ENCODE measurements at regions not wholly inside any gene's neighbourhood (a gene's known extent, or its start where the extent isn't known, plus 50 kb on each side); places are given as distances from the start of the nearest gene placed in this dataset.
A peak's percentile ranks its signal among the peaks of the same experiment; 100 is the strongest.
"Not testable (repeated sequence)": the region's sequence is repeated elsewhere in the genome, so short reads cannot be mapped to it uniquely, and the experiment has no call there.

DNA sequence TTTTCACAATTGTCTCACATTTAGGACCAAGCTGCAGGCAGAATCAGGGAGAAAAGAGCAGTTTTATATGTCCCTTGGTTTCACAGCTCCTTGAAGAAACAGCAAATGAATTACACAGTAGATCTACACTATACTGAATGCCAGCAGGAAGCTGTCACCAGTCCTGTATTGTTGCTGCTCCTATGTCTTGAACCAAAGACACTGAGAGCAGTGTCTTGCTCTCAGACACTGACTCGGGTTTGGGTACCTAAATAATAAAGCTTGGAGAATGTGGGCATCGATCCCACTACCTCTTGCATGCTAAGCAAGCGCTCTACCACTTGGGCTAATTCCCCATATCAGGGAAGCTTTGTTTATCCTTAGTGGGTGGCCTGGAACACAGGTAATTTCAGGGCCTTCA is 552.7 kb downstream of the PRIM2 start:
- not testable (repeated sequence) for DNase-seq

DNA sequence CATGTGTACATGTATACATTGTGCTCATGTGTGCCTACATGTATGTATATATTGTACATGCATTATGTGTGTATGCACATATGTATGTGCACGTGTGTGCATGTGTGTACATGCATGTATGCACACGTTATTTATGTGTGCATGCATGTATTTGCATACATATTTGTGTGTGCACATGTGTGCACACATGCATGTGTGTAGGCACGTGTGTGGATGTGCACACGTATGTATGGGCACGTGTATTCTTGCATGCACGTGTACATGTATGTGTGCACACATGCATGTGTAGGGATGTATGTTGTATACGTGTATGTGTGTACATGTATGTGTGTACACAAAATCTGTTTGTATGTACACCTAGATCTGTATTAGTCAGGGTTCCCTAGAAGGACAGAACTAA is 556.0 kb downstream of the PRIM2 start:
- DNase-seq, result not testable (repeated sequence)

DNA sequence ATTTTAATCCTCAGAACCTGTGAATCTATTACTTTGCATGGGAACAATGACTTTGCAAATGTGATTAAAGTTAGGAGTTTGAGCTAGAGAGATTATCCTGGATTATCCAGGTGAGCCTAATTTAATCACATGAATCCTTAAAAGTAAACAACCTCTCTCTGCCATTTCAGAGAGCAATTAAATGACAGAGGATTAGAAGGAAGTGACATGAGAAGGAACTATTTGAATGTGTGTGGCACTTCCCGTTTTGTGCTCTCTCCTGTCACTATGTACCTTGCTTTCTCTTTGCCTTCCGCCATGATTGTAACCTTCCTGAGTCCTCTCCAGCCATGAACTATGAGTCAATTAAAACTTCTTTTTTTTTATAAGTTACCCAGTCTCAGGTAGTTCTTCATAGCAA is 559.2 kb downstream of the PRIM2 start:
- not testable (repeated sequence) for DNase-seq

DNA sequence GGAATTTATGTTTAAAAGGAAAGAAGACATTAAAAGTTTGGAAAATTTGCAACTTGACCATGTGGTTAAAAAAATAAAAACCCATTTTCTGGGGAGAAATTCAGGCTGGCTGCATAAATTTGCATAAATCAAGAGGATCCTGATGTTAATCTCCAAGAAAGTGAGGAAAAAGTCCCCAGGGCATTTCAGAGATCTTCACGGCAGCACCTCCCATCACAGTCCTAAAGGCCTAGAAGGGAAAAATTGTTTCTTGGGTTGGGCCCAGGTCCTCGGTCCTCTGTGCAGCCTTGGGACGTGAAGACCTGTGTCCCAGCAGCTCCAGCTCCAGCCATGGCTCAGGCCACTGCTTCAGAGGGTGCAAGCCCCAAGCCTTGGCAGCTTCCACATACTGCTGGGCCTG is 560.3 kb downstream of the PRIM2 start:
- not testable (repeated sequence) for DNase-seq

DNA sequence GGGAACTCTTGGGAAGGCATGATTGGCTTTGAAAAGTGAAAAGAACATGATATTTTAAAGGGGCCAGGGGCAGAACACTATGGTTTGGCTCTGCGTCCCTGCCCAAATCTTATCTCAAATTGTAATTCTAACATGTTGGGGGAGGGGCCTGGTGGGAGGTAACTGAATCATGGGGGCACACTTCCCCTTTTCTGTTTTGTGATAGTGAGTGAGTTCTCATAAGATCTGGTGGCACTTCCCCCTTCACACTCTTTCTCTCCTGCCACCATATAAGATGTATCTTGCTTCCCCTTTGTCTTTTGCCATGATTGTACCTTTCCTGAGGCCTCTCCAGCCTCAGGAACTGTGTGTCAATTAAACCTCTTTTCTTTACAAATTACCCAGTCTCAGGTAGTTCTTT is 561.4 kb downstream of the PRIM2 start:
- not testable (repeated sequence) for DNase-seq

DNA sequence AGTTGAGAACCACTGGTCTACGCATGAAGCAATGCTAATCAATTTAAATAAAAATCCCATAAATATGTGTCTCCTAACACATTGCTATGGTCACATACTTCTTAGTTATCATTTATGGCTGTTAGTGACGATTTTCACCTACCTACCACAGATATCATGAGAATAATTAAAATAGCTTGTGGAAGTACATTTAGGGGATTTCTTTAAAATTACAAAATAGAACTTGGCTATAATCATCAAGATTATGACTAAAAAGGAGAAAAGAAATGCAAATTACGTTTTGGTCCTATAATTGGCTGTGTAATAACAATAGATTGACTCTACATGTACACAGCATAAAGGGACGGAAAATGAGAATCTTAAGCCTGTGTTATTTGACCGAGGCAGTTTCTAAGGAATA is 581.4 kb downstream of the PRIM2 start:
- DNase-seq, result not testable (repeated sequence)

DNA sequence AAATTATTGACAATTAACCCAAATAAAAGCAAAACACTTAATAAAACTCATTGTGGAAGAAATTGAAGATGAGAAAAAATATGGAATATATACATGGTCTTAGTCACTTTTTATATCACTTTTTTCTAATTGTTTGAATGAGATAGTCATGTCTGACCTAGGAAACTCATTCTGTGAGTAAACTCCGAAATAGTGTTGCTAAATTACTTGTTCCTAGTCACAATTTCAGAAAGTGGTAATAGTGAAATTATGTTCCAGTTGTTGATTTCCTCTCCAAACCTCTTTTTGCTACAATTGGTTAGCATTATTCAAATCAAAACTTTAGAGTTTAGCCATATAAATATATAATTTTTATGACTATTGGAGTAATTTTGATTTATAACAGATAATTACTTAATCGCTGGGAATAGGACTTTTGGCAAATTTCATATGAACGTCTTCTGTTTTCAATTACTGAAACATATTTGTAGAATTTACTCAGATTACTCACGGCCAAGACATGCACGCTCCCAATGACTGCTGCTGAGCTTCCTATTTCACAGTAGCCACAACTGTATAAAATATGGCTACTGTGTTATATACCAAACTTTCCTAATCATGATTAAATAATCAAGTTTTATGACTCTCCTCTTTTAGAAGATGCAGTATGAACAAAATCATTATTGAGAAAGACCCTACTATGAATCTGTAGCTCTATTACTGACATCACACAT is 583.4 kb downstream of the PRIM2 start:
- not testable (repeated sequence) for DNase-seq

DNA sequence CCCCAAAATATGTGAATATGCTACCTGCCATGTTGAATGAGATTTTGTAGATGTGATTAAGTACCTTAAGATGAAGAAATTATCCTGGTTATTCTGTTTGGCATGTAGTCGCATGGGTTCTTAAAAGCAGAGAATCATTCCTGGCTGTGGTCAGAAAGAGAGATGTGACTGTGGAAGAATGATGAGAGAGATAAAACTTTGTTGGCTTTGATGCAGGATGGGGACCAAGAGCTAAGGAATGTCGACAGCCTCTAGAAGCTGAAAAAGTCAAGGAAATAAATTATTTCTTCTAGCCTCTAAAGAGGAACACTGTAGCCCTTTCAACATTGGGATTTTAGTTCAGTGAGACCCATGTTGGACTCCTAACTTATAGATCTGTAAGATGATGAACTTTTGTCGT is 584.0 kb downstream of the PRIM2 start:
- not testable (repeated sequence) for DNase-seq

DNA sequence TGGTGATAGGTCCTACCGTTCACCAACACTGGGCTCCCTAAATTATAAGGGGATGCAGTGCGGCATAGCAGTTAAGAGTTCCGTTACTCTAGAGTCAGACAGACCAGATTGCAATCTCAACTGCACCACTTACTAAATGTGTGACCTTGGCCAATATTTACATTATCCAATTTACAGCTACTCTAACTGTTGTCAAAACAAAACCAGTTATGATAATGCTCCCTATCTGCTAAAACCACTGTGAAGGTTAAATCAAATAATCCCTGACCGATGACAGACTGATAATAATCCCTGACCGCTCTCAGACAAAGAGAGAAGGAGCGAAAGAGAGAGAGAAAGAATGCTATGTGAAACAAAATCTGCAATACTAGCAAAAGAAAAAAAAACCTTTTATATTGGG is 586.9 kb downstream of the PRIM2 start:
- DNase-seq, result peak in 1 of 2 experiments; percentile 10

DNA sequence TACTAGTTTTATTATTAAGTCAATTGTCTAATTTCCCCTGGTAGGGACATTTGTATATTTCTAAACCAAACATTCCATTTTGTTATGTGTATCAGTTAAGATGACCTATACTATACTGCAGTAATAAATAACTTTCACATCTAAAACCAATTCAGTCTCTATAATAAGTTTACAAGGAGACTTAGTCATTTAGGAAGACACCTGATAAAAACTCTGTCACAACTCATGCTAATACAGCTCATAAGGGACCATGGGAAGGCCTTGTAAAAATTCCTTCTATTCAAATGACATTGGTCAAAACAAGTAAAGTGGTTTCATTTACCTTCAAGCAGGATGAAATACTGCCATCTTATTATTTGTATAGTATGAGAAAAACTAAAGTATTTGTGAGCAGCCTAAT is 597.9 kb downstream of the PRIM2 start:
- DNase-seq, result not testable (repeated sequence)

DNA sequence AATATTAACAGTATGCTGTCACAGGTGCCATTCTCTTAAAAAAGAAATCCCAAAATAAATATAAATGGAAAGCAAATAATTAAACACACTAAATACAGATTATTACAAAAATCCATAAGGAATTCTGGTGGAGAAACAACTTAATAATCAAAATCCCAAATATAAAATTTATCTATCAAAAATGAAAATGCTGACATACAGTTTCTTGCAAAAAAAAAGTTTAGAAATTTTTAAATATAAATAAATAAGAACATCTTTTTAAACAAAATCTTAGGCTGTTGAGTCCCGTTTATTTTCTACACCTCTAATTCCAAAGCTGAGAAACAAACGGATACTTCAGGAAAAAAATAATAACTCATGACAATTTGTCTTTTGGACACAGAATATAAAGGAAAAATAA is 625.5 kb downstream of the PRIM2 start:
- DNase-seq, result not testable (repeated sequence)

DNA sequence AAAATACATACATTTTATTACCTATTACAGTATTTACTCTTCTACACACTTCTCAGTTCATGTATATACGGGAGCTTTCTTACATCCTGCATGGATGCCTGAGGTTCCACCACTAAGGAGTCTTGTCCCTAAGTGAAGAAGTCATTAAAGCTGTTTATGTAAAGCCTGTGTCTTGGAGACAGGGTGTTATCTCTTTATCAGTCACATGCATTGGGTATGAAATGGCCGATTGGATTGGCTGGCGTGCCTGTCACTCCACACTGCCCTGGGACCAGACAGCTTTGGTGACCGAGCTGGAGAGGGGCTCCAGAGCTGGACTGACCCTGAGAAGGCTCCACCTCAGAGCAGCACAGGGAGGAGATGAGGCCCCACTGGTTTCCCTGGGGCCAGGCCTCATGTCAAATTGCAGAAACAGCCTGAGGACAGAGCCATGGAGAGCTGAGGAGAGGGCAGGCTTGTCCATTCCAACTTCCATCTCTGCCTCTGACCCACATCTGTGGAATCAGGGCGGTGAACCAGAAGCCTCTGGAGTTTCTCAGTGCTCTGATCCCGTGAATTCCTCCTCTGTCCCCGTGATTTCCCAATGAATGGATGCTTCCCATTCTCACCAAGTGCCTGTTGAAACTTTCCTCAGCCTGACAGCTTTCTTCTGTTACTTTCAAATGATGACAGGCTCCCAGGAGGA is 628.8 kb downstream of the PRIM2 start:
- not testable (repeated sequence) for DNase-seq

DNA sequence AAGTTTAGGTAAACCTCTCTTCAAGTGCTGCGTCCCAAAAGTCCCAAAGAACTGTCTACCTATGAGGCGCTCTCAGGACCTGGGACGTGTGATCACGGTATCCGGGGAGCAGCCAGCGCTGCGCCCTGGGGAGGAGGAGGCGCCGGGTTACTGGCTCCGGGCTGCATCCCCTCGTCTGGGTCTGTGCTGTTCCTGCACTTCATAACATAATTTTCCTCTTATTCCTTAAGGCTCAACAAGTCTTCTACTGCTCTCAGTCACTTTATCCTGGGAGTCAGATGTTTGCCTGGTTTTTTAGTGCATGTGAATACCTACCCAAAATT is 629.3 kb downstream of the PRIM2 start:
- not testable (repeated sequence) for DNase-seq

DNA sequence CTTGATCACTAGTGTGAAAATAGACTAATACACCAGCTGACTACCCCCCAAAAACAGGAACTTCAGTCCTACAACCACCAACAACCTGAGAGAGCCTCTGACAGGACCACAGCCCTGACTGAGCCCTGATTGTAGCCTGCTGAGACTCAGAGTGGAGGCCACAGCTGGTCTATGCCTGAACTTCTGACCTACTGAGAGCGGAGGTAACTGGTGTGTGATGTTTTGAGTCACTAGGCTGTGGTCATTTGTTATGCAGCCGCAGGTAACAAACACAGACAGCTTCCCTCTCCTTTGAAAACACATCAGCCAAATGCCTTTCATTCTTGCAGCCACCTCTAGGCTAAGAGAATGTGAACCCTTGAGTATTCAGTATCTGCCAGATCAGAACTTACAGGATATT is 631.1 kb downstream of the PRIM2 start:
- DNase-seq, result not testable (repeated sequence)

DNA sequence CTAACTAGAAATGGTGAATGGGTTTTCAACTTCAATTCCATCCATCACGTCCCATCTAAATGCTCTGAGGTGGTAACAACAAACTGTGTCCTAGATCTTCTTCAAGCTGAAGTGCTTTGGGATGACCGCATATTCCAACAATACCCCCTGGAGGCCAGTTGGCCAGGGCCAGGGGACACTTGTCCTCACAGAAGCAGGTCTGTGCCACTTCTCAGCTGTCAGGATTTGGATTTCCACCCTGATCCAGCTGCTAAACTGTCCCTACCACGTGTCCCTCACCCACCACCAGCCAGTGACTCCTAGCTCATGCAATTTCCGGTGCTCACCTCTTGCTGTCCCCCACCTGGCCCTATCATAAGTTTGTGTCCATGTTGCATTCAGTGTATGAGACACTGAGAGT is 633.0 kb downstream of the PRIM2 start:
- DNase-seq, result not testable (repeated sequence)

DNA sequence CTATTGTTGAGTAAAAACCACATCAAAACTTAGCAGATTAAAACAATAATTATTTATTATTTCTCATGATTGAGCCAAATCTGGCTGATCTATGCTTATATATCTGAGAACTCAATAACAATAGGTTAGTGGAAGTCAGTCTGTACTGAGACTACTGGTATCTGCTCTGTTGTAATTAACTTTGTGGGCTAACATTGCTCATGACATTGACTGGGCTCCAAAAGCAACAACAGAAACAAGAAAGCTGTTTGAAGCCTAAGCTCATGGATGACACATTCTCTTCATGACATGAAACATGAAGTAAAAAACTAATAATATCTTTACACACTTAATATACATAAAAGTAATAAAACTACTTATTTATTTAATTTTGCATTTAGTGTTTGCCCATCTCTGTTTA is 649.3 kb downstream of the PRIM2 start:
- not testable (repeated sequence) for DNase-seq

DNA sequence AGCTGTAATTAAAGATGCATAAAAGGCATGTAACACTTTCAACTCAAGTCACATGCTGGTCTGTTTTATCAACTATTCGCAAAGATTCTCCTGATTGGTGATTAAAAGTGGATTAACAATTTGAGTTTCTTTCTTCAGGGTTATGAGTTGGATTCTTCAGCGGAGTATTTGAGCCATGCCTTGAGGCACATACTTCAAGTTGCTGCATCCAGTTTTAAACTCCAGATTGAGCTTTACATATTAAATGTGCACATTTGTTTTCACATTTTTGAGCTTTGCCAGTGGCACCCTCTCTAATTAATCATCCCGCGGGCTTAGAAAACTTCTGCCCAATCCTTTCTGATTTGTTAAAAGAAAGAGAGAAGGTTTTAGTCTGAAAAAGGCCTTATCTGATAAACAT is 654.5 kb downstream of the PRIM2 start:
- DNase-seq, result not testable (repeated sequence)

DNA sequence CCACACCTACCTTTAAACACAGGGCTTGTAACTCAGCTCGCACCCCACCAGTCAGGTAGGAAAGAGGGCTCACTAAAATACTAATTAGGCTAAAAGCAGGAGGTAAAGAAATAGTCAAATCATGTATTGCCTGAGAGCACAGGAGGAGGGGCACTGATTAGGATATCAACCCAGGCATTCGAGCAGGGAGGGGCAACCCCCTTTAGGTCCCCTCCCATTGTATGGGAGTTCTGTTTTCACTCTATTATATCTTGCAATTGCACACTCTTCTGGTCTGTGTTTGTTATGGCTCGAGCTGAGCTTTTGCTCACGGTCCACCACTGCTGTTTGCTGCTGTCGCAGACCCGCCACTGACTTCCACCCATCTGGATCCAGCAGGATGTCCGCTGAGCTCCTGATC is 657.2 kb downstream of the PRIM2 start:
- no peak for DNase-seq

DNA sequence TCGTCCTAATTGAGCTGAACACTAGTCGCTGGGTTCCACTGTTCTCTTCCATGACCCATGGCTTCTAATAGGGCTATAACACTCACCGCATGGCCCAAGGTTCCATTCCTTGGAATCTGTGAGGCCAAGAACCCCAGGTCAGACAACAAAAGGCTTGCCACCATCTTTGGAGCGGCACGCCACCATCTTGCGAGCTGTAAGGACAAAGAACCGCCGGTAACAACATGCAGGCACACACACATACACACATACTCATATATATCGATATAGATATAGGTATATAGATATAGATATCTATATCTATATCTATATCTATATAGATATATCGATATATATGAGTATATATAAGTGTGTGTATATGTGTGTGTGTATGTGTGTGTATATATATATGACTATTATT is 657.7 kb downstream of the PRIM2 start:
- DNase-seq, result not testable (repeated sequence)

DNA sequence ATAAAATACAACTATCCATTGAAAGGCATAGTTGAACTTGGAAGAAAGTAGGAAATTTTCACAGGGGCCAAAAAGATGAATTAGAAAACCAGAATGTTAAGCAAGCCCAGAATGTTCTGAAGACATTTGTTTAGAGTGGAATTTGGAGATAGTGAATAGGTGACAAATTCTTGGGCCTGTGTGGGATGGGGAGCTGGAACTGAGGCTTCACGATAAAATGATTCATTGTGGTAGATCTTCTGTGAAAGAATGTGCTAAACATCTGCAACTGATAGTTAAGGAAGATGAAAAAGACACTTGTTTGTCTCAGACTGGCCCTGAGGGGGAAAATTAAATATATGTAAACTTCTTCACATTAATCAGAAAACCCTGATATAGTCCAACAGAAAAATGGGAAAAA is 658.9 kb downstream of the PRIM2 start:
- DNase-seq, result not testable (repeated sequence)

DNA sequence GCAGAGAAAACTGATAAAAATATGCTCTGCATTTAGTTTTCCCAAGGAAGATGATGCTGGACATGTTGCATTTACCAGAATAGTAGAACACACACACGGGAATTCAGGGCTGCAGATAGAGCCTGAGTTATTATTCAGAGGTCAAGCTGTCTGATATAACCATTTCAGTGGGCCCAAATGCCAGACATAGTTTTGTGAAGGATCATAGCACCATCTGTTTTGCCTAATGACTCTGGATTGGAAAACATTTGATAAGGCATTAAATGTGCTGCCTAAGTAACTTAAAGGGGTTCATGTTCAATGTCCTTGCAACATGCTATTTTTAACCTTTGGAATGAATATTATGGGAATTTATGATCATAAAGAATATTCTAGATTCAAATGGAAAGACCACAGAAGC is 666.2 kb downstream of the PRIM2 start:
- not testable (repeated sequence) for DNase-seq

DNA sequence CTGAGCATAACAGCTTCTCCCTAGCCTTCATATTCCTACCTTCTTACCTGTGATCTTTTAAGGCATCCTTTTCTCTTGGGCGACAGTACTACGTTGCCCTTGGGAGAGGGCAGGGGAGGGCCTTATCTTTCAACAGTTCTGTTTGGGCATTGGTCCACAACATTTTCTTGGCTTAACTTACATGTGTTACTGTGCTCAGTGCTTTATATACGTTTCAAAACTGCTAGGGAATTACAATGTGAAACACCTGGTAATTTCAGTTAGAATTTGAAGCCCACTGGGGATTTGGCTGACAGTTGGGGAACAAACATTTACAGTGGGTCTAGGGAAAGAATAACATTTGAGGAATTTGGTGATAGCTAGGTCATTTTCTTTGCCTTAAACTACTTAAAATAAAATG is 667.1 kb downstream of the PRIM2 start:
- not testable (repeated sequence) for DNase-seq

DNA sequence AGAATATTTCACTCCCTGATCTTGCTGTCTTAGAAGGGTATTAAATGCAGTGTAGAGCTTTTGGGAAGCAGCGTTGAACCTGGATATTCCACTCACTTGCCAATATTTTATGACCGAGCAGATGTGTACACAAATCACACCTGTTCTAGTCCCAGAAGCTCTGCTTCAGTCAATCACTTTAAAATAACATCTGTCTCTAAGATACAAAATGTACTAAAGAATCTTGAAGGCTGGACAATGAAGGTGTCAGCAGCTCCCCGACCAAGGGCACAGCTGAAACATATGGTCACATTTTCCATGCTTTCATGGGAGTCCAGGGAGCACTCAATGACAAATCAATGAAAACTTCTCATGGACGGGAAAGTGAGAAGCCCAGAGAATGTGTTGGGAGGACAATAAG is 668.3 kb downstream of the PRIM2 start:
- peak; percentile 57 to 75 for DNase-seq

DNA sequence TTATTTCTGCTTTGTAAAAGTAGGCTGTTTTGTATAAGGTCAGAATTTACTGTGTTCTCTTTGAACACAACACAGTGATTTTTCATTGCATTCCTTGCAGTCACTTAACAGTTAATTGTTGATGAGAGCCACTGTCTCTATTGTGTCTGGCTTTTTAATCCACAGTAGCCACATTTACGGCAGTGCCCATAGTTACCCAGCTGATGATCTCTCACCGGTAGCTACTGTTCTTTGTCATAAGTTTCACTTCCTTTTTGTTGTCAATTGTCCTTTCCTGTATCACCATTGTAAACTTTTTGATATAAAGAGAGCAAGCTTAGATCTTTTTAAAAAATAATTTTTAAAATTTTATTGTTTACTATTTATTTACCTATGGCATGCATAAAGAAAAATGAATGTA is 669.2 kb downstream of the PRIM2 start:
- DNase-seq, result not testable (repeated sequence)
